Pancreas (tissue), 10 donors: ENCODE measurements at regions not wholly inside any gene's neighbourhood (a gene's known extent, or its start where the extent isn't known, plus 50 kb on each side); places are given as distances from the start of the nearest gene placed in this dataset.

Experiments used
- ATAC-seq, 4 donors: fragments of 200-7000 bp; cut with Tn5 transposase; one replicate each; pipeline versions ENCODE4 v1.8.0 to v1.9.1; 2020; ENCODE audit warnings: mild to moderate bottlenecking in 4 of 4, moderate library complexity in 4 of 4
- DNase-seq, 6 donors: peaks; one replicate each; pipeline ENCODE4 v3.0.0-alpha.2; 2020
- FAIRE-seq: peaks from 2 replicates; lab custom pipeline; 2012; peaks lifted over from hg19 to GRCh38; lab: Jason Lieb, UNC
- H3K27ac ChIP-seq, 4 donors: fragments of 200-600 bp; sonication (generic); 1 replicate in 3 of 4; 2 replicates in 1 of 4; pipeline versions ENCODE4 v1.5.0 to v1.8.0; 2020
- H3K27me3 ChIP-seq, 4 donors: fragments of 200-600 bp; one replicate each; pipeline ENCODE4 v1.8.0; 2021
- H3K36me3 ChIP-seq, 3 donors: fragments of 200-600 bp; sonication (generic) in 1 of 3; one replicate each; pipeline versions ENCODE4 v1.5.0 to v1.8.0; 2020 to 2021
- H3K4me1 ChIP-seq, 3 donors: fragments of 200-600 bp; one replicate each; pipeline ENCODE4 v1.8.0; 2021
- H3K4me3 ChIP-seq, 4 donors: fragments of 200-600 bp; sonication (generic) in 2 of 4; one replicate each; pipeline versions ENCODE4 v1.5.0 to v1.8.0; 2020 to 2021
- H3K9me3 ChIP-seq, 4 donors: fragments of 200-600 bp; one replicate each; pipeline ENCODE4 v1.8.0; 2021
- WGBS, 2 donors: extraction: QIAGEN DNeasy Blood & Tissue Kit; methylation state at CpG; one replicate each; pipeline ENCODE4 v1.1.7; 2013; 5-methylcytosine and 5-hydroxymethylcytosine counted together
- intact Hi-C, 3 donors: fragments of 100-400 bp; cut with DNase I; formaldehyde crosslinking; loops; one replicate each; pipeline versions ENCODE4 v1.11.1 to v1.14.2; 2022
- TF ChIP-seq, protein P1 (sequence below), 4 donors: fragments of 200-600 bp; sonication (generic) in 3 of 4; IDR thresholded peaks; one replicate each; pipeline versions ENCODE4 v1.5.0 to v1.8.0; 2021; ENCODE audit warnings: antibody characterized with exemption in 4 of 4
- donor health status: healthy with polysubstance abuse.
- donor health status: DM: no; HTN: no; CAD: no; lungs with moderate emphysema.
- donor health status: DM: no; HTN: no; CAD: no.
- donor health status: control.
- donor health status: control.
- donor health status: Bipolar disorder and iron deficiency.
- donor health status: DM: yes; HTN: yes; CAD: no.
- donor health status: DM: no; HTN: no; CAD: no.
- donor health status: DM: no; HTN: no; CAD: no.
- donor health status: DM: yes; HTN: yes; CAD: no.

DNA sequence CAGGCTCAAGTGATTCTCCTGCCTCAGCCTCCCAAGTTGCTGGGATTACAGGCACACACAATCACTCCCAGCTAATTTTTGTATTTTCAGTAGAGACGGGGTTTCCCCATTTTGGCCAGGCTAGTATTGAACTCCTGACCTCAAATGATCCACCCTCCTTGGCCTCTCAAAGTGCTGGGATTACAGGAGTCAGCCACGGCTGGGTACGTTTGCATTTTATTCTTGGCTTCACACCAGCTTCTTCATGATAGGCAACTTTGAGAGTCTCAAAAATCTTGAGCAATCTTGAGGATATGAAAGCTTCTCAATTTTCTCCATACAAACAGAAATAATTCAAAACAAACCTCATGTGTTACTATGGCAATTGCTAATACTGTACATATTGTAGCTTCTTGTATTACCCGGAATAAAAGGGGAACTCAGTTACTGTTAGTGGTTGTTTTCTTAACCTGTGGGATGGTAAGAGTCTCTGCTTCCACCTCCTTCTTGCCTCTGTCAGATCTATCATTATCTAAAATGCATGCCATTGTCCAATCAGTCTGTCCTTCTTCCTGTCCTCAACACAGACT, 102.9 kb upstream of the SYT4 start:
- Histone ChIP-seq H3K4me1 (no peaks in the 10 kb centered on the region), H3K27ac (no peak overlapping the region), H3K4me3 (no peak overlapping the region), H3K36me3 (no peaks in the 10 kb centered on the region), H3K27me3 (no peaks in the 10 kb centered on the region), H3K9me3 (no peaks in the 10 kb centered on the region)
- intact Hi-C loops = no loop called here
- FAIRE-seq (no peak), DNase-seq (no peak), ATAC-seq (no peak)
- TF ChIP-seq, protein P1, sequence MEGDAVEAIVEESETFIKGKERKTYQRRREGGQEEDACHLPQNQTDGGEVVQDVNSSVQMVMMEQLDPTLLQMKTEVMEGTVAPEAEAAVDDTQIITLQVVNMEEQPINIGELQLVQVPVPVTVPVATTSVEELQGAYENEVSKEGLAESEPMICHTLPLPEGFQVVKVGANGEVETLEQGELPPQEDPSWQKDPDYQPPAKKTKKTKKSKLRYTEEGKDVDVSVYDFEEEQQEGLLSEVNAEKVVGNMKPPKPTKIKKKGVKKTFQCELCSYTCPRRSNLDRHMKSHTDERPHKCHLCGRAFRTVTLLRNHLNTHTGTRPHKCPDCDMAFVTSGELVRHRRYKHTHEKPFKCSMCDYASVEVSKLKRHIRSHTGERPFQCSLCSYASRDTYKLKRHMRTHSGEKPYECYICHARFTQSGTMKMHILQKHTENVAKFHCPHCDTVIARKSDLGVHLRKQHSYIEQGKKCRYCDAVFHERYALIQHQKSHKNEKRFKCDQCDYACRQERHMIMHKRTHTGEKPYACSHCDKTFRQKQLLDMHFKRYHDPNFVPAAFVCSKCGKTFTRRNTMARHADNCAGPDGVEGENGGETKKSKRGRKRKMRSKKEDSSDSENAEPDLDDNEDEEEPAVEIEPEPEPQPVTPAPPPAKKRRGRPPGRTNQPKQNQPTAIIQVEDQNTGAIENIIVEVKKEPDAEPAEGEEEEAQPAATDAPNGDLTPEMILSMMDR (IDR thresholded peaks at IDR 0.05) = no peak
- 41 to 55% methylated on average over 4 of the region's 4 CpGs for WGBS, 2 donors

DNA sequence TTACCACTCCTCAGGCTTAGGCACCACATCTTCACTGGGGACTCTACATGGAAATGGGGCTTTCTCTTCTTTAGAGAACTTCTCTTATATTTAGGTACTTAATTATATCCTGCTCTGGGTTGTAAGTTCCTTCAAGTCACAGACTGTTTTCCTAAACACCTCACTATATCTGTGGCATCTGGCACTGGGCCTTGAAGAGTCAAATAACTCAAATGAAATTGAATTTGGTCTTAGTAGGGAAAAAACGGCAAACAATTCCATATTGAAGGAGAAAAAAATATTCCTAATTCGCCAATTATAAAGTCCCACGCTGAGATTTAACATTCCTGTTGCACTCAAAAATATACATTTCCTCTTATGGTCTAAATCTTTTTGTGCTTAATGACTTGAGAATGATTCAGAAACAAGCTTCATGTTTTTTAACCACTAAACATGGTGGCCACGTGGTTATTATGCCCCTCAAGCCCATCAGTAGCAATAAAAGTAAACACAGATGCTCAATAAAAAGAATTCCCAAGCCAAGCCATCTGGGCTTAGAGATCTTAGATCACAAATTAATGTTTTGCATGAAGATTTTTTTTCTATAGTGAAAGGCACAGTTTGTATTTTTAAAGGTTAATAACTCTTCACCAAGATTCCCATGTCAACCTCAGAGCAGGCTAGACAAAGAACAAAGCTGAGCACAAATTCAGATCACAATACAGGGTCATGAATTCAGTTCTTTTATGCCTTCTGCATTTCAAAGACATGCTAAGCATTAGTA, 105.5 kb upstream of the SYT4 start:
- no peak for DNase-seq
- Histone ChIP-seq H3K27me3 (peaks cover 0 to 3% (median 0%) of the 10 kb centered on the region in 4 donors), H3K4me3 (no peak overlapping the region), H3K9me3 (no peaks in the 10 kb centered on the region), H3K36me3 (no peaks in the 10 kb centered on the region), H3K27ac (no peak overlapping the region), H3K4me1 (no peaks in the 10 kb centered on the region)
- intact Hi-C loops = no loop called here
- WGBS, 2 donors = 46 to 64% methylated on average over 4 of the region's 4 CpGs
- no peak for FAIRE-seq
- ATAC-seq = no peak
- TF ChIP-seq, protein P1 (IDR thresholded peaks at IDR 0.05) = no peak

DNA sequence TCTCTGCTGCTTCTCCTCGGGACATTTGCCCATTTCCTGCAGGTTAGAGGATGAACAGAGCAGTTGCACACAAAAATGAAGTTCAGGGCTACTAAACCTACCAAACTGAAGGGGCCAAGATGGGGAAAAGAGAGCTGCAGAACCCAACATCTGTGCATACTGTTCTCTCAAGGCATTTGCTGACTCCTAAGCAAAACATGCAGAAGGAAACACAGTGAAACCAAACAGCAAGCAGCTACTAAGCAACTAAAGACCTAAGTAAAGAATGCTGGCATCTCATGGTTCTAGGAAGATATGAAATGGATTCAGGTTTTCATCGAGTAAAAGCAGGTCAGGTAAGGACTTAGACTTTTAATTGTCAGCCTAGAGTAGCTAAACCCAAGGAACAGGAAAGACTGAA, 111.9 kb upstream of the SYT4 start:
- Histone ChIP-seq H3K27ac (no peak overlapping the region), H3K27me3 (peaks cover 0 to 3% (median 0%) of the 10 kb centered on the region in 4 donors), H3K4me1 (no peaks in the 10 kb centered on the region), H3K36me3 (no peaks in the 10 kb centered on the region), H3K9me3 (no peaks in the 10 kb centered on the region), H3K4me3 (no peak overlapping the region)
- intact Hi-C loops = no loop called here
- TF ChIP-seq, protein P1 (IDR thresholded peaks at IDR 0.05) = no peak
- FAIRE-seq (no peak), ATAC-seq (no peak), DNase-seq (no peak)
- WGBS, 2 donors = 27 to 34% methylated on average over 2 of the region's 2 CpGs

DNA sequence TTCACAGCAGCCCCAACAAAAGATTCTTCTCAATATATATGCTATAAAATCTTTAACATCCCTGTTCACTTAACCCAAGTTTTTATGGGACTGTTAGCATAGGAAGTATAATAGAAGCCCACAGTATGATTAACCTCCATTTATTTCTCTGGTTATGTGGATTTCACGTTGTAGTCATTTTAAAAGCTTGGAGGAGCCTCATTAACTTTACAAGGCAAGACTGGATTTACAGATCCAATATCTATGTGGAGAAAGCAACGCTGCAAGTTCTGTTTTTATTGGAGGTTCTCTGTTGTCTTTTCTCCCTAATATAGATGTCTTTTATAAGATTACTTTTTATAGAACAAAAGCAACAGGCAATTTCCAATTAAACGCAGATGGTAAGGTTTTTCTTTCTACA, 114.9 kb upstream of the SYT4 start:
- peaks cover 0 to under 1% (median 0%) of the 10 kb centered on the region in 4 donors for H3K27me3 ChIP-seq
- intact Hi-C loops = no loop called here
- H3K36me3 ChIP-seq = no peaks in the 10 kb centered on the region
- WGBS, 2 donors = 54 to 57% methylated on average over 3 of the region's 3 CpGs
- ATAC-seq (no peak), DNase-seq (no peak), FAIRE-seq (no peak)
- H3K4me3 ChIP-seq = no peak overlapping the region
- H3K27ac ChIP-seq = no peak overlapping the region
- TF ChIP-seq, protein P1 (IDR thresholded peaks at IDR 0.05) = no peak
- H3K9me3 ChIP-seq = no peaks in the 10 kb centered on the region
- no peaks in the 10 kb centered on the region for H3K4me1 ChIP-seq

DNA sequence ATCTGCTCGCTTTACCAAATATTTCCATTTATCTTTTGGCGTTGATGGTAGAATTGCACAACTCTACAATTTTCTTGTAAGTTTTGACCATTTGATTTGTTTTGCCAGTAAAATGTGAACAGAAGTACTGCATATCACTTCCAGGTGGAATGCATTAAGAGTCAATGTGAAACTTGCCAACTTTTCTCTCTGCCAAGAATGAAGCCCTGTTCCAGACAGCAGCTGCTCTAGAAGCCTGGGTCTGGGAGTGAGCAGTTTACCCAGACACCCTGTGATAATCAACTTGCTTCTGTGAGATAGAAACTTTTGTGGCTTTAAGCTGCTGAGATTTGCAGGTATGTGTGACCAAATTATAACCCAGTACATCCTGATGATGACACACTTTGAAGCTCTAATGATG, 115.9 kb upstream of the SYT4 start:
- no peaks in the 10 kb centered on the region for H3K27me3 ChIP-seq
- H3K27ac ChIP-seq = no peak overlapping the region
- DNase-seq (no peak), ATAC-seq (no peak), FAIRE-seq (no peak)
- H3K36me3 ChIP-seq = no peaks in the 10 kb centered on the region
- WGBS, 2 donors = 35 to 48% methylated on average over 2 of the region's 2 CpGs
- no peaks in the 10 kb centered on the region for H3K4me1 ChIP-seq
- H3K4me3 ChIP-seq = no peak overlapping the region
- H3K9me3 ChIP-seq = no peaks in the 10 kb centered on the region
- TF ChIP-seq, protein P1 (IDR thresholded peaks at IDR 0.05) = no peak
- intact Hi-C loops = no loop called here
